NT2/D1 (cell line): ENCODE measurements at regions not wholly inside any gene's neighbourhood (a gene's known extent, or its start where the extent isn't known, plus 50 kb on each side); places are given as distances from the start of the nearest gene placed in this dataset.

ENCODE experiments used
- DNase-seq: peaks from one replicate; pipeline ENCODE4 v3.0.0-alpha.2; 2011; ENCODE audit warnings: low read depth, low spot score
- H3K27me3 ChIP-seq: 2 replicates; pipeline ENCODE4 v1.6.0; 2011; ENCODE audit warnings: mild to moderate bottlenecking; ENCODE audit not compliant: insufficient read length, insufficient read depth
- H3K36me3 ChIP-seq: 2 replicates; pipeline ENCODE4 v1.6.1; 2011; ENCODE audit warnings: mild to moderate bottlenecking, low read length, mixed read lengths; ENCODE audit not compliant: insufficient read depth, insufficient read length
- H3K4me1 ChIP-seq: 2 replicates; pipeline ENCODE4 v1.5.1; 2011; ENCODE audit not compliant: insufficient read depth, insufficient read length
- H3K4me3 ChIP-seq: 2 replicates; pipeline ENCODE4 v1.5.1; 2011; ENCODE audit warnings: low read depth; ENCODE audit not compliant: insufficient read length
- H3K9ac ChIP-seq: 2 replicates; pipeline ENCODE4 v1.6.0; 2011; ENCODE audit warnings: low read depth; ENCODE audit not compliant: insufficient read length
- H3K9me3 ChIP-seq: 2 replicates; pipeline ENCODE4 v1.5.1; 2011; ENCODE audit warnings: mild to moderate bottlenecking, low read length; ENCODE audit not compliant: insufficient read depth
- SUZ12 ChIP-seq: IDR thresholded peaks from 2 replicates; pipeline ENCODE4 v1.6.1; 2011; ENCODE audit not compliant: insufficient read length, insufficient read depth; ENCODE audit errors: extremely low read depth
- YY1 ChIP-seq: IDR thresholded peaks from 2 replicates; pipeline ENCODE4 v1.6.1; 2011; ENCODE audit not compliant: insufficient read length, insufficient read depth
- ZNF274 ChIP-seq: IDR thresholded peaks from 2 replicates; pipeline ENCODE4 v1.6.1; 2011; ENCODE audit warnings: mild to moderate bottlenecking, low read depth, low read length

GRCh38 chrX:46251755-46252154 is 293.5 kb downstream of the ZNF674 start:
- H3K4me1 ChIP-seq, result no peaks in the 10 kb centered on the region
- no peaks in the 10 kb centered on the region for H3K9me3 ChIP-seq
- no peaks in the 10 kb centered on the region for H3K36me3 ChIP-seq
- H3K27me3 ChIP-seq, result no peaks in the 10 kb centered on the region
- H3K9ac ChIP-seq, result no peak overlapping the region
- no peak for DNase-seq
- no peak overlapping the region for H3K4me3 ChIP-seq
- TF ChIP-seq ZNF274, result no peak
- no peak for TF ChIP-seq YY1
- no peak for TF ChIP-seq SUZ12

- no peaks in the 10 kb centered on the region for H3K36me3 ChIP-seq
These were observed 295.1 kb downstream of the ZNF674 start for GRCh38 chrX:46250151-46250550.

GRCh38 chrX:46247456-46247855 is 297.8 kb downstream of the ZNF674 start:
- Histone ChIP-seq H3K4me1 (no peaks in the 10 kb centered on the region), H3K9ac (no peak overlapping the region), H3K27me3 (no peaks in the 10 kb centered on the region), H3K36me3 (no peaks in the 10 kb centered on the region), H3K9me3 (no peaks in the 10 kb centered on the region), H3K4me3 (no peak overlapping the region)
- DNase-seq, result no peak
- TF ChIP-seq ZNF274 (no peak), SUZ12 (no peak), YY1 (no peak)

More at GRCh38 chrX:46250151-46250550, 295.1 kb downstream of the ZNF674 start:
- no peak for TF ChIP-seq SUZ12
- TF ChIP-seq ZNF274, result no peak
- TF ChIP-seq YY1, result no peak
- H3K9me3 ChIP-seq, result no peaks in the 10 kb centered on the region
- H3K4me3 ChIP-seq, result no peak overlapping the region
- H3K4me1 ChIP-seq, result no peaks in the 10 kb centered on the region
- H3K9ac ChIP-seq, result no peak overlapping the region
- no peak for DNase-seq
- H3K27me3 ChIP-seq, result no peaks in the 10 kb centered on the region

GRCh38 chrX:46244451-46244850 is 300.8 kb downstream of the ZNF674 start:
- H3K36me3 ChIP-seq, result no peaks in the 10 kb centered on the region
- DNase-seq, result no peak
- H3K4me3 ChIP-seq, result no peak overlapping the region
- H3K4me1 ChIP-seq, result no peaks in the 10 kb centered on the region
- H3K9me3 ChIP-seq, result no peaks in the 10 kb centered on the region
- no peak for TF ChIP-seq ZNF274
- H3K27me3 ChIP-seq, result no peaks in the 10 kb centered on the region
- H3K9ac ChIP-seq, result no peak overlapping the region

- Histone ChIP-seq H3K9ac (no peak overlapping the region), H3K9me3 (no peaks in the 10 kb centered on the region), H3K36me3 (no peaks in the 10 kb centered on the region), H3K4me3 (no peak overlapping the region), H3K4me1 (no peaks in the 10 kb centered on the region), H3K27me3 (no peaks in the 10 kb centered on the region)
- no peak for DNase-seq
- TF ChIP-seq ZNF274 (no peak), YY1 (no peak), SUZ12 (no peak)
These were observed 308.8 kb downstream of the ZNF674 start for GRCh38 chrX:46236411-46236810.

- no peak for DNase-seq
- no peaks in the 10 kb centered on the region for H3K36me3 ChIP-seq
- no peak overlapping the region for H3K4me3 ChIP-seq
- H3K9ac ChIP-seq, result no peak overlapping the region
- TF ChIP-seq ZNF274 (no peak), SUZ12 (no peak), YY1 (no peak)
- no peaks in the 10 kb centered on the region for H3K9me3 ChIP-seq
- H3K27me3 ChIP-seq, result no peaks in the 10 kb centered on the region
- no peaks in the 10 kb centered on the region for H3K4me1 ChIP-seq
These were observed 309.4 kb downstream of the ZNF674 start for GRCh38 chrX:46235778-46236177.

- no peak for TF ChIP-seq SUZ12
- no peak for TF ChIP-seq ZNF274
- TF ChIP-seq YY1, result no peak
These were observed 310.4 kb downstream of the ZNF674 start for GRCh38 chrX:46234775-46235174.

GRCh38 chrX:46228389-46228788 is 316.8 kb downstream of the ZNF674 start:
- no peak for DNase-seq
- TF ChIP-seq YY1 (no peak), SUZ12 (no peak), ZNF274 (no peak)
- Histone ChIP-seq H3K4me3 (no peak overlapping the region), H3K9me3 (no peaks in the 10 kb centered on the region), H3K36me3 (no peaks in the 10 kb centered on the region), H3K4me1 (no peaks in the 10 kb centered on the region), H3K9ac (no peak overlapping the region), H3K27me3 (no peaks in the 10 kb centered on the region)

More at GRCh38 chrX:46234775-46235174, 310.4 kb downstream of the ZNF674 start:
- H3K9ac ChIP-seq, result no peak overlapping the region
- H3K9me3 ChIP-seq, result no peaks in the 10 kb centered on the region
- no peaks in the 10 kb centered on the region for H3K27me3 ChIP-seq
- no peaks in the 10 kb centered on the region for H3K4me1 ChIP-seq
- DNase-seq, result no peak
- H3K36me3 ChIP-seq, result no peaks in the 10 kb centered on the region
- no peak overlapping the region for H3K4me3 ChIP-seq
